Karpas-422 (cell line): ENCODE measurements at regions not wholly inside any gene's neighbourhood (a gene's known extent, or its start where the extent isn't known, plus 50 kb on each side); places are given as distances from the start of the nearest gene placed in this dataset.

Source experiments
- DNase-seq: peaks from one replicate; pipeline ENCODE4 v3.0.0-alpha.2; 2015
- H2AFZ ChIP-seq: fragments of 200-600 bp; sonication (generic); 2 replicates; pipeline ENCODE4 v1.6.1; 2014; ENCODE audit warnings: antibody characterized with exemption, low read length, mixed read lengths
- H3K27ac ChIP-seq: fragments of 200-600 bp; sonication (generic); 2 replicates; pipeline ENCODE4 v1.5.1; 2014; ENCODE audit warnings: mild to moderate bottlenecking, low read length, moderate library complexity
- H3K27me3 ChIP-seq: fragments of 200-600 bp; sonication (generic); 2 replicates; pipeline ENCODE4 v1.6.1; 2014; ENCODE audit warnings: low read length, mixed read lengths
- H3K36me3 ChIP-seq: fragments of 200-600 bp; sonication (generic); 2 replicates; pipeline ENCODE4 v1.6.1; 2014; ENCODE audit warnings: low read length, mixed read lengths; ENCODE audit not compliant: insufficient read depth
- H3K4me1 ChIP-seq: fragments of 200-600 bp; sonication (generic); 2 replicates; pipeline ENCODE4 v1.6.1; 2014; ENCODE audit warnings: mild to moderate bottlenecking, low read length, mixed read lengths
- H3K4me2 ChIP-seq: fragments of 200-600 bp; sonication (generic); 2 replicates; pipeline ENCODE4 v1.6.1; 2014; ENCODE audit warnings: low read length, low read depth, mild to moderate bottlenecking; ENCODE audit not compliant: poor library complexity, severe bottlenecking
- H3K4me3 ChIP-seq: fragments of 200-600 bp; sonication (generic); 2 replicates; pipeline ENCODE4 v1.5.1; 2014; ENCODE audit warnings: mild to moderate bottlenecking, antibody characterized with exemption, low read length, mixed read lengths
- H3K79me2 ChIP-seq: fragments of 200-600 bp; sonication (generic); 2 replicates; pipeline ENCODE4 v1.6.1; 2014; ENCODE audit warnings: mild to moderate bottlenecking, low read length, mixed read lengths
- H3K9ac ChIP-seq: fragments of 200-600 bp; sonication (generic); 2 replicates; pipeline ENCODE4 v1.6.0; 2014; ENCODE audit warnings: low read length
- H3K9me2 ChIP-seq: fragments of 200-600 bp; sonication (generic), shearing (Covaris generic); replicated peaks from 2 replicates; pipeline ENCODE4 v1.6.0; 2014; ENCODE audit warnings: mild to moderate bottlenecking, low read length, moderate library complexity; ENCODE audit not compliant: insufficient read depth
- H3K9me3 ChIP-seq: fragments of 300-700, 200-600 bp; sonication (generic); 2 replicates; pipeline ENCODE4 v1.6.1; 2014; ENCODE audit warnings: low read length, mixed read lengths
- H4K20me1 ChIP-seq: fragments of 200-600 bp; sonication (generic); 2 replicates; pipeline ENCODE4 v1.6.1; 2014; ENCODE audit warnings: mild to moderate bottlenecking, antibody characterized with exemption, low read length, low read depth; ENCODE audit not compliant: insufficient read depth

GRCh38 chr3:189568961-189569360 is 62.2 kb upstream of the TP63 start:
- no peak for DNase-seq

DNA sequence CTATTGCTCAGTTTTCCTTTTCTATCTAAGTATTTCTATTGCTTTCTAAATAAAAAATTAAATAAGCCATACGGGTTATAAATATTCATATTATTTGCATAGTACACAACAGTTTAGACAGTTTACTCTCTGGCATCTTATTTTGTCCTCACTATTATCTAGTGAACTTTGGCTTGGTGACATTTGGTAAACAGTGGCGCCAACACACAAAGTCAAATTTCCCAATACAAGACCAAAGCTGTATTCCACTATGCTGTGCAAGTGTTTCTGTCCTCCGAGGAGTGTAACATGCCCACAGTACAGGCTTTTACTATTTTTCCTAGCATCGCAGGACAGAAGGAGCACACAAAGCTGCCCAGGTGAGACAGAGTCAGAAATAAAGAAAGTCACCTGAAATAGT is 61.7 kb upstream of the TP63 start:
- Histone ChIP-seq H3K4me1 (no peaks in the 10 kb centered on the region), H3K9me3 (no peaks in the 10 kb centered on the region), H3K27ac (no peak overlapping the region), H3K79me2 (no peaks in the 10 kb centered on the region), H3K9ac (no peak overlapping the region), H3K36me3 (no peaks in the 10 kb centered on the region), H3K4me2 (no peak overlapping the region), H3K4me3 (no peak overlapping the region), H4K20me1 (no peaks in the 10 kb centered on the region), H2AFZ (no peak overlapping the region), H3K27me3 (no peaks in the 10 kb centered on the region), H3K9me2 (no peaks in the 10 kb centered on the region)
- DNase-seq = no peak

More at GRCh38 chr3:189568961-189569360, 62.2 kb upstream of the TP63 start:
- Histone ChIP-seq H3K27ac (no peak overlapping the region), H3K36me3 (no peaks in the 10 kb centered on the region), H3K4me2 (no peak overlapping the region), H3K79me2 (no peaks in the 10 kb centered on the region), H4K20me1 (no peaks in the 10 kb centered on the region), H3K9me3 (no peaks in the 10 kb centered on the region), H3K4me3 (no peak overlapping the region), H3K27me3 (no peaks in the 10 kb centered on the region), H2AFZ (no peak overlapping the region), H3K9me2 (no peaks in the 10 kb centered on the region), H3K4me1 (no peaks in the 10 kb centered on the region), H3K9ac (no peak overlapping the region)

- Histone ChIP-seq H3K27me3 (no peaks in the 10 kb centered on the region), H3K4me3 (no peak overlapping the region), H3K9me3 (no peaks in the 10 kb centered on the region), H3K9me2 (no peaks in the 10 kb centered on the region), H4K20me1 (no peaks in the 10 kb centered on the region), H3K36me3 (no peaks in the 10 kb centered on the region), H3K27ac (no peak overlapping the region), H2AFZ (no peak overlapping the region), H3K79me2 (no peaks in the 10 kb centered on the region), H3K9ac (no peak overlapping the region), H3K4me1 (no peaks in the 10 kb centered on the region), H3K4me2 (no peak overlapping the region)
- no peak for DNase-seq
Measured at GRCh38 chr3:189570916-189571315, 60.3 kb upstream of the TP63 start.

- H4K20me1 ChIP-seq = no peaks in the 10 kb centered on the region
- no peak overlapping the region for H3K4me2 ChIP-seq
- H3K79me2 ChIP-seq = no peaks in the 10 kb centered on the region
- DNase-seq = no peak
- H3K27me3 ChIP-seq = no peaks in the 10 kb centered on the region
- no peak overlapping the region for H3K4me3 ChIP-seq
- no peak overlapping the region for H3K27ac ChIP-seq
- H3K4me1 ChIP-seq = no peaks in the 10 kb centered on the region
- no peak overlapping the region for H2AFZ ChIP-seq
- H3K36me3 ChIP-seq = no peaks in the 10 kb centered on the region
- no peaks in the 10 kb centered on the region for H3K9me3 ChIP-seq
- no peaks in the 10 kb centered on the region for H3K9me2 ChIP-seq
- no peak overlapping the region for H3K9ac ChIP-seq
Measured at GRCh38 chr3:189572249-189572648, 58.9 kb upstream of the TP63 start.

GRCh38 chr3:189573004-189573403 is 58.2 kb upstream of the TP63 start:
- no peaks in the 10 kb centered on the region for H3K36me3 ChIP-seq
- H3K27ac ChIP-seq = no peak overlapping the region
- H3K4me3 ChIP-seq = no peak overlapping the region
- no peaks in the 10 kb centered on the region for H3K27me3 ChIP-seq
- DNase-seq = no peak
- no peaks in the 10 kb centered on the region for H3K79me2 ChIP-seq
- H3K9ac ChIP-seq = no peak overlapping the region
- no peaks in the 10 kb centered on the region for H3K4me1 ChIP-seq
- H3K9me2 ChIP-seq = no peaks in the 10 kb centered on the region
- H3K9me3 ChIP-seq = no peaks in the 10 kb centered on the region
- no peaks in the 10 kb centered on the region for H4K20me1 ChIP-seq
- H3K4me2 ChIP-seq = no peak overlapping the region
- no peak overlapping the region for H2AFZ ChIP-seq

- Histone ChIP-seq H3K9ac (no peak overlapping the region), H3K36me3 (no peaks in the 10 kb centered on the region), H3K4me3 (no peak overlapping the region), H3K4me1 (no peaks in the 10 kb centered on the region), H3K9me3 (no peaks in the 10 kb centered on the region), H3K27ac (no peak overlapping the region), H3K27me3 (no peaks in the 10 kb centered on the region), H4K20me1 (no peaks in the 10 kb centered on the region), H3K9me2 (no peaks in the 10 kb centered on the region), H3K79me2 (no peaks in the 10 kb centered on the region), H2AFZ (no peak overlapping the region), H3K4me2 (no peak overlapping the region)
- no peak for DNase-seq
Measured at GRCh38 chr3:189576486-189576885, 54.7 kb upstream of the TP63 start.

DNA sequence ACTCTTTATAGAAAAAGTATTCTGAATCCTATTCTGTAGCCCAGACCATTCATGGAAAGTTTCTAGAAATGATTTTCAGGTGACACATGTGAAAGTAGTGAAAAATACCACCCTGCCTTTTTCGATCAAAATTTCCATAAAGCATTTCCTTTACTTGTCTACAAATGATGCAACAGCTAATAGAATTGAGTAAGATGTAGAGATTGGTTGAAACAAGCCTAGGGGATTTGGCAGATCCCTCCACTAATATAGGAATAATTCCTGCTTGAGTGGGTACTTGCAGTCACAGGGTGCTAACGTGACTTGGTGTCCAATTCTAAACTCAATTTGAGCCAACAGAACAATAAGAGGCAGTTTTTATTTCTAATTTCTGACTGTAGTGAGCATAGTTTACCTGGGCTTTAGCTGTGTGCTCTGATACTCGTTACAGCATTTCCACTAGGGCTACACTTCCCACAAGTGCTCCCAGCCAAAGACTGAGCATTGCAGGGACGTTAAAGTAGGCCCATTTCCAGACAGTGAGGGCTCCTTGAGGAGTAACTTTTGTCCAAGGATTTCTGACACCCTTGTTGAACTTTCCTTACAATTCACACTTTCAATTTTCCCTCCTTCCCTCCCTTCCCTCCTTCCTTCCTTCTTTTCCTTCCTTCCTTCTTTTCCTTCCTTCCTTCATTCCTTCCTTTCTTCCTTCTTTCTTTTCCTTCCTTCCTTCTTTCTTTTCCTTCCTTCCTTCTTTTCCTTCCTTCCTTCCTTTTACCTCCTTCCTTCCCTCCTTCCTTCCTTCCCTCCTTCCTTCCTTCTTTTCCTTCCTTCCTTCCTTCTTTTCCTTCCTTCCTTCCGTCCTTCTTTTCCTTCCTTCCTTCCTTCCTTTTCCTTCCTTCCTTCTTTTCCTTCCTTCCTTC is 53.9 kb upstream of the TP63 start:
- no peaks in the 10 kb centered on the region for H3K9me2 ChIP-seq
- H3K4me3 ChIP-seq = no peak overlapping the region
- no peak overlapping the region for H2AFZ ChIP-seq
- H3K9me3 ChIP-seq = no peaks in the 10 kb centered on the region
- H3K27me3 ChIP-seq = no peaks in the 10 kb centered on the region
- H3K36me3 ChIP-seq = no peaks in the 10 kb centered on the region
- H3K27ac ChIP-seq = no peak overlapping the region
- no peaks in the 10 kb centered on the region for H4K20me1 ChIP-seq
- no peak overlapping the region for H3K4me2 ChIP-seq
- no peak for DNase-seq
- H3K79me2 ChIP-seq = no peaks in the 10 kb centered on the region
- no peaks in the 10 kb centered on the region for H3K4me1 ChIP-seq
- H3K9ac ChIP-seq = no peak overlapping the region

DNA sequence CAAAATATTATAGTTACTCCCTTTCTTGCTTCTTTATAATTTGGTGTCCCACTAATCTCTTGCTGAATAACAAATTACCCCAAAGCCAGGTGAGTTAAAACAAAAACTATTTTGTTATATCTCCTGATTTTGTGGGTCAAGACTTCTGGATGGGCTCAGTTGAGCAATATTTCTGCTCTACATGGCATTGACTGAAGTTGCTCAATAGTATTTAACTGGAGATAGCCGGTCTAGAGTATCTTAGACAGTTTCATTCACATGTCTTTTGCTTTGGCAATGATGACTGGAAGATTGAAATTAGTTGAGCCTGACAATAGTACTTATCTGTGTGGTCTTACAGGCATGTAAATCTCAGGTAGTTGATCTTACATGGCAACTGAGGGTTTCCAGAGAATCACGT is 51.0 kb upstream of the TP63 start:
- Histone ChIP-seq H3K27me3 (no peaks in the 10 kb centered on the region), H3K4me3 (no peak overlapping the region), H3K36me3 (no peaks in the 10 kb centered on the region), H3K9me3 (no peaks in the 10 kb centered on the region), H3K9ac (no peak overlapping the region), H2AFZ (no peak overlapping the region), H3K4me1 (no peaks in the 10 kb centered on the region), H3K4me2 (no peak overlapping the region), H4K20me1 (no peaks in the 10 kb centered on the region), H3K79me2 (no peaks in the 10 kb centered on the region), H3K27ac (no peak overlapping the region), H3K9me2 (0 out of 2 replicates have a peak, but pooled peaks cover 4% of the 10 kb centered on the region)
- no peak for DNase-seq
